ENCODE measurements at regions not wholly inside any gene's neighbourhood (a gene's known extent, or its start where the extent isn't known, plus 50 kb on each side); places are given as distances from the start of the nearest gene placed in this dataset.
"Not testable (repeated sequence)": the region's sequence is repeated elsewhere in the genome, so short reads cannot be mapped to it uniquely, and the experiment has no call there.

- Mint-ChIP-seq H3K9me3 (no peaks in the 10 kb centered on the region), H3K4me1 (no peaks in the 10 kb centered on the region), H3K36me3 (no peaks in the 10 kb centered on the region), H3K27me3 (no peaks in the 10 kb centered on the region), H3K4me3 (no peak overlapping the region), H3K27ac (no peak overlapping the region)
- no peak for DNase-seq
Measured at GRCh38 chr10:56537984-56538383, 176.9 kb upstream of the ZWINT start.

- Mint-ChIP-seq H3K27ac (no peak overlapping the region), H3K27me3 (no peaks in the 10 kb centered on the region), H3K9me3 (peaks cover 1% of the 10 kb centered on the region), H3K4me1 (no peaks in the 10 kb centered on the region), H3K4me3 (no peak overlapping the region), H3K36me3 (no peaks in the 10 kb centered on the region)
- DNase-seq: no peak
Measured at GRCh38 chr10:56522166-56522565, 161.1 kb upstream of the ZWINT start.

GRCh38 chr10:56508562-56508961 is 147.5 kb upstream of the ZWINT start:
- Mint-ChIP-seq H3K27ac (no peak overlapping the region), H3K4me1 (no peaks in the 10 kb centered on the region), H3K9me3 (no peaks in the 10 kb centered on the region), H3K4me3 (no peak overlapping the region), H3K27me3 (no peaks in the 10 kb centered on the region), H3K36me3 (no peaks in the 10 kb centered on the region)
- no peak for DNase-seq

- DNase-seq: no peak
- Mint-ChIP-seq H3K4me3 (no peak overlapping the region), H3K27ac (no peak overlapping the region), H3K9me3 (no peaks in the 10 kb centered on the region), H3K27me3 (no peaks in the 10 kb centered on the region), H3K4me1 (no peaks in the 10 kb centered on the region), H3K36me3 (no peaks in the 10 kb centered on the region)
Measured at GRCh38 chr10:56507033-56507432, 146.0 kb upstream of the ZWINT start.

GRCh38 chr10:56505555-56505954 is 144.5 kb upstream of the ZWINT start:
- Mint-ChIP-seq H3K36me3 (no peaks in the 10 kb centered on the region), H3K9me3 (no peaks in the 10 kb centered on the region), H3K27me3 (no peaks in the 10 kb centered on the region), H3K27ac (no peak overlapping the region), H3K4me1 (no peaks in the 10 kb centered on the region), H3K4me3 (no peak overlapping the region)
- no peak for DNase-seq

GRCh38 chr10:56496186-56496486 is 135.1 kb upstream of the ZWINT start:
- Mint-ChIP-seq H3K9me3 (peaks cover 4% of the 10 kb centered on the region), H3K27ac (no peak overlapping the region), H3K27me3 (no peaks in the 10 kb centered on the region), H3K36me3 (no peaks in the 10 kb centered on the region), H3K4me1 (no peaks in the 10 kb centered on the region), H3K4me3 (no peak overlapping the region)
- no peak for DNase-seq

GRCh38 chr10:56487746-56488145 is 126.7 kb upstream of the ZWINT start:
- Mint-ChIP-seq H3K4me1 (no peaks in the 10 kb centered on the region), H3K36me3 (no peaks in the 10 kb centered on the region), H3K27me3 (no peaks in the 10 kb centered on the region), H3K27ac (no peak overlapping the region), H3K4me3 (no peak overlapping the region), H3K9me3 (peaks cover 3% of the 10 kb centered on the region)
- DNase-seq: no peak

- Mint-ChIP-seq H3K27ac (no peak overlapping the region), H3K27me3 (no peaks in the 10 kb centered on the region), H3K4me3 (no peak overlapping the region), H3K36me3 (no peaks in the 10 kb centered on the region), H3K9me3 (peaks cover 3% of the 10 kb centered on the region), H3K4me1 (no peaks in the 10 kb centered on the region)
- DNase-seq: no peak
Measured at GRCh38 chr10:56481521-56482091, 120.5 kb upstream of the ZWINT start.

GRCh38 chr10:56472978-56473377 is 111.9 kb upstream of the ZWINT start:
- Mint-ChIP-seq H3K27me3 (no peaks in the 10 kb centered on the region), H3K4me3 (no peak overlapping the region), H3K27ac (no peak overlapping the region), H3K4me1 (no peaks in the 10 kb centered on the region), H3K9me3 (no peaks in the 10 kb centered on the region), H3K36me3 (no peaks in the 10 kb centered on the region)
- no peak for DNase-seq

GRCh38 chr10:56470701-56471100 is 109.6 kb upstream of the ZWINT start:
- no peaks in the 10 kb centered on the region for H3K36me3 Mint-ChIP-seq
- no peak overlapping the region for H3K27ac Mint-ChIP-seq
- H3K4me3 Mint-ChIP-seq: no peak overlapping the region
- H3K4me1 Mint-ChIP-seq: no peaks in the 10 kb centered on the region
- no peak for DNase-seq
- H3K27me3 Mint-ChIP-seq: no peaks in the 10 kb centered on the region
- no peaks in the 10 kb centered on the region for H3K9me3 Mint-ChIP-seq

GRCh38 chr10:56469482-56469881 is 108.4 kb upstream of the ZWINT start:
- DNase-seq: no peak
- Mint-ChIP-seq H3K9me3 (no peaks in the 10 kb centered on the region), H3K36me3 (no peaks in the 10 kb centered on the region), H3K27ac (no peak overlapping the region), H3K4me1 (no peaks in the 10 kb centered on the region), H3K27me3 (no peaks in the 10 kb centered on the region), H3K4me3 (no peak overlapping the region)

GRCh38 chr10:56466005-56466404 is 104.9 kb upstream of the ZWINT start:
- Mint-ChIP-seq H3K4me1 (no peaks in the 10 kb centered on the region), H3K4me3 (no peak overlapping the region), H3K27me3 (no peaks in the 10 kb centered on the region), H3K9me3 (no peaks in the 10 kb centered on the region), H3K27ac (no peak overlapping the region), H3K36me3 (no peaks in the 10 kb centered on the region)
- DNase-seq: no peak

- Mint-ChIP-seq H3K9me3 (peaks cover 3% of the 10 kb centered on the region), H3K4me1 (no peaks in the 10 kb centered on the region), H3K27me3 (no peaks in the 10 kb centered on the region), H3K36me3 (no peaks in the 10 kb centered on the region), H3K4me3 (no peak overlapping the region), H3K27ac (no peak overlapping the region)
- DNase-seq: no peak
Measured at GRCh38 chr10:56449770-56450169, 88.7 kb upstream of the ZWINT start.

GRCh38 chr10:56447613-56448012 is 86.6 kb upstream of the ZWINT start:
- not testable (repeated sequence) for DNase-seq, H3K27ac Mint-ChIP-seq, H3K27me3 Mint-ChIP-seq, H3K36me3 Mint-ChIP-seq, H3K4me3 Mint-ChIP-seq, H3K4me1 Mint-ChIP-seq, H3K9me3 Mint-ChIP-seq

GRCh38 chr10:56441337-56441736 is 80.3 kb upstream of the ZWINT start:
- not testable (repeated sequence) for H3K27me3 Mint-ChIP-seq, H3K36me3 Mint-ChIP-seq, DNase-seq, H3K9me3 Mint-ChIP-seq, H3K27ac Mint-ChIP-seq, H3K4me3 Mint-ChIP-seq, H3K4me1 Mint-ChIP-seq
